ENCODE measurements at regions not wholly inside any gene's neighbourhood (a gene's known extent, or its start where the extent isn't known, plus 50 kb on each side); places are given as distances from the start of the nearest gene placed in this dataset.

- TF ChIP-seq EZH2 (IDR thresholded peaks at IDR 0.05), result no peak
- TF ChIP-seq POLR2AphosphoS5 (IDR thresholded peaks at IDR 0.05; ENCODE audit: borderline replicate concordance, low read depth, low read length), result no peak
- no peak for TF ChIP-seq FOXP2 (optimal IDR thresholded peaks at IDR 0.05; ENCODE audit: control extremely low read depth, extremely low read length, insufficient read depth)
- no peaks in the 10 kb centered on the region for H3K9me3 ChIP-seq (ENCODE audit: low read depth, low read length)
- H3K27ac ChIP-seq, result no peak overlapping the region
- no peaks in the 10 kb centered on the region for H3K36me3 ChIP-seq (ENCODE audit: insufficient read depth, low read length)
- H3K4me3 ChIP-seq, result no peak overlapping the region
- no peak overlapping the region for H3K9ac ChIP-seq (ENCODE audit: insufficient read length)
- no peak for DNase-seq (ENCODE audit: low read depth, low spot score)
Measured at GRCh38 chr7:135853499-135853898, 104.9 kb upstream of the FAM180A start.

DNA sequence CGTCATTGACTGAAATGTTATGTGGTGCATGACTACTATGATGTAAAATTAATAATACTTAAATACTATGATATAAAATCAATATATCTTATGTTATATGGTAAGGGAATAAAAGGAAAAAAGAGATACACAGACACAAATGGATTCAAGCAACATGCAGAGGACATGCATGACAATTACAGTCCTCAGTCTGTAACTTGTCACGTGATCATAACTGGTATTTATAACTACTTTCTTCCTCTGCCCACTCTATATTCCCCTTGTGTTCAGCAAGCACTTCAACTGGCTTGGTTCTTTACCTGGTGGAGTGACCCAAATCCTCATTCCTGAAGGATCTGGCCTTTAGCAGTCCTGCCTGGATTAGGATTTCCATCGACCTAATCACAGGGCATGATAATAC, 104.4 kb upstream of the FAM180A start:
- H3K4me3 ChIP-seq, result no peak overlapping the region
- H3K9ac ChIP-seq (ENCODE audit: insufficient read length), result no peak overlapping the region
- no peak overlapping the region for H3K27ac ChIP-seq
- H3K9me3 ChIP-seq (ENCODE audit: low read depth, low read length), result no peaks in the 10 kb centered on the region
- TF ChIP-seq FOXP2 (optimal IDR thresholded peaks at IDR 0.05; ENCODE audit: control extremely low read depth, extremely low read length, insufficient read depth), result no peak
- DNase-seq (ENCODE audit: low read depth, low spot score), result no peak
- H3K36me3 ChIP-seq (ENCODE audit: insufficient read depth, low read length), result no peaks in the 10 kb centered on the region

DNA sequence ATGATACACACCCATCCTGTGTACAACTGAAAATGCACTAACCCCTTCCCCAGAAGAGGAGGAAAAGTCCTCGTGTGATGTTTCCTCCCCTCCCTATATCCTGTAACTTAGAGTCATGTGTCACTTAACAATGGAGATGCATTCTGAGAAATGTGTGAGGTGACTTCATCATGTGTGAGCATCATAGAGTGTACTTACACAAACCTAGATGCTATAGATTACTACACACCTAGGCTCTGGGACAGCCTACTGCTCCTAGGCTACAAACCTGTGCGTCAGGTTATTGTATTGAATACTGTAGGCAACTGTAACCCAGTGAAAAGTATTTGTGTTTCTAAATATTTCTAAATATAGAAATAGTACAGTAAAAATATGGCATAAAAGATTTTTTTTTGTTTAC, 98.6 kb upstream of the FAM180A start:
- no peak for DNase-seq (ENCODE audit: low read depth, low spot score)
- no peak for TF ChIP-seq FOXP2 (optimal IDR thresholded peaks at IDR 0.05; ENCODE audit: control extremely low read depth, extremely low read length, insufficient read depth)
- TF ChIP-seq EZH2 (IDR thresholded peaks at IDR 0.05), result no peak
- TF ChIP-seq POLR2AphosphoS5 (IDR thresholded peaks at IDR 0.05; ENCODE audit: borderline replicate concordance, low read depth, low read length), result no peak
- no peak overlapping the region for H3K4me3 ChIP-seq
- H3K9ac ChIP-seq (ENCODE audit: insufficient read length), result no peak overlapping the region
- H3K27ac ChIP-seq, result no peak overlapping the region
- H3K9me3 ChIP-seq (ENCODE audit: low read depth, low read length), result no peaks in the 10 kb centered on the region
- no peaks in the 10 kb centered on the region for H3K36me3 ChIP-seq (ENCODE audit: insufficient read depth, low read length)

DNA sequence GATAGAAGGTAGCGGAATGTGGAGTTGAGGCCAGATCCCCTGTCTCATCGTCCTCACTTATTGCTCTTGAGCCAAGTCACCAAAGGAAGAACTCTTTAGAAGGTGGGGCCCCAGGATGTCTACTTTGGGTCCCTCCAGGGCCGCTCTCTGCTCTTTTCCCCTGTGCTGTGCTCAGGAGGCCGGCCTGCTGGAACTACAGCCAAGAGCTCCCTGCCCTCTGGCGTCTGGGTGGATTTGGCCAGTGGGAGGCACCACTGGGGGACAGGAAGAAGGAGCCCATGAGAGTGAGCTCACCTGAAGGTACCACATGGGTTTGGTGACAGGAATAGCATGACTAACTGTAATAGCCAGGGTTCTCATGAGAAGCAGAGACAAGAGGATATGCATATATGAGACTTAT, 97.7 kb upstream of the FAM180A start:
- DNase-seq (ENCODE audit: low read depth, low spot score), result no peak
- H3K9ac ChIP-seq (ENCODE audit: insufficient read length), result no peak overlapping the region
- TF ChIP-seq POLR2AphosphoS5 (IDR thresholded peaks at IDR 0.05; ENCODE audit: borderline replicate concordance, low read depth, low read length) (no peak), EZH2 (IDR thresholded peaks at IDR 0.05) (no peak), FOXP2 (optimal IDR thresholded peaks at IDR 0.05; ENCODE audit: control extremely low read depth, extremely low read length, insufficient read depth) (no peak)
- no peak overlapping the region for H3K27ac ChIP-seq
- H3K36me3 ChIP-seq (ENCODE audit: insufficient read depth, low read length), result no peaks in the 10 kb centered on the region
- H3K9me3 ChIP-seq (ENCODE audit: low read depth, low read length), result no peaks in the 10 kb centered on the region
- H3K4me3 ChIP-seq, result no peak overlapping the region

- H3K9me3 ChIP-seq (ENCODE audit: low read depth, low read length), result no peaks in the 10 kb centered on the region
- no peak for TF ChIP-seq EZH2 (IDR thresholded peaks at IDR 0.05)
- TF ChIP-seq POLR2AphosphoS5 (IDR thresholded peaks at IDR 0.05; ENCODE audit: borderline replicate concordance, low read depth, low read length), result no peak
- TF ChIP-seq FOXP2 (optimal IDR thresholded peaks at IDR 0.05; ENCODE audit: control extremely low read depth, extremely low read length, insufficient read depth), result no peak
- H3K36me3 ChIP-seq (ENCODE audit: insufficient read depth, low read length), result no peaks in the 10 kb centered on the region
- no peak overlapping the region for H3K4me3 ChIP-seq
- no peak overlapping the region for H3K27ac ChIP-seq
- no peak overlapping the region for H3K9ac ChIP-seq (ENCODE audit: insufficient read length)
- DNase-seq (ENCODE audit: low read depth, low spot score), result no peak
Measured at GRCh38 chr7:135845415-135846075, 96.9 kb upstream of the FAM180A start.

- H3K9ac ChIP-seq (ENCODE audit: insufficient read length), result no peak overlapping the region
- TF ChIP-seq POLR2AphosphoS5 (IDR thresholded peaks at IDR 0.05; ENCODE audit: borderline replicate concordance, low read depth, low read length), result no peak
- TF ChIP-seq FOXP2 (optimal IDR thresholded peaks at IDR 0.05; ENCODE audit: control extremely low read depth, extremely low read length, insufficient read depth), result no peak
- no peak for TF ChIP-seq EZH2 (IDR thresholded peaks at IDR 0.05)
- H3K27ac ChIP-seq, result no peak overlapping the region
- DNase-seq (ENCODE audit: low read depth, low spot score), result no peak
- no peaks in the 10 kb centered on the region for H3K36me3 ChIP-seq (ENCODE audit: insufficient read depth, low read length)
- H3K9me3 ChIP-seq (ENCODE audit: low read depth, low read length), result no peaks in the 10 kb centered on the region; the same call in 1 of the 2 replicates
- no peak overlapping the region for H3K4me3 ChIP-seq
Measured at GRCh38 chr7:135844903-135845302, 96.3 kb upstream of the FAM180A start.

GRCh38 chr7:135843214-135843613, 94.6 kb upstream of the FAM180A start:
- Histone ChIP-seq H3K27ac (no peak overlapping the region), H3K4me3 (no peak overlapping the region), H3K9ac (ENCODE audit: insufficient read length) (no peak overlapping the region), H3K9me3 (ENCODE audit: low read depth, low read length) (no peaks in the 10 kb centered on the region; the same call in 1 of the 2 replicates), H3K36me3 (ENCODE audit: insufficient read depth, low read length) (no peaks in the 10 kb centered on the region)
- no peak for DNase-seq (ENCODE audit: low read depth, low spot score)
- TF ChIP-seq EZH2 (IDR thresholded peaks at IDR 0.05) (no peak), FOXP2 (optimal IDR thresholded peaks at IDR 0.05; ENCODE audit: control extremely low read depth, extremely low read length, insufficient read depth) (no peak), POLR2AphosphoS5 (IDR thresholded peaks at IDR 0.05; ENCODE audit: borderline replicate concordance, low read depth, low read length) (no peak)

DNA sequence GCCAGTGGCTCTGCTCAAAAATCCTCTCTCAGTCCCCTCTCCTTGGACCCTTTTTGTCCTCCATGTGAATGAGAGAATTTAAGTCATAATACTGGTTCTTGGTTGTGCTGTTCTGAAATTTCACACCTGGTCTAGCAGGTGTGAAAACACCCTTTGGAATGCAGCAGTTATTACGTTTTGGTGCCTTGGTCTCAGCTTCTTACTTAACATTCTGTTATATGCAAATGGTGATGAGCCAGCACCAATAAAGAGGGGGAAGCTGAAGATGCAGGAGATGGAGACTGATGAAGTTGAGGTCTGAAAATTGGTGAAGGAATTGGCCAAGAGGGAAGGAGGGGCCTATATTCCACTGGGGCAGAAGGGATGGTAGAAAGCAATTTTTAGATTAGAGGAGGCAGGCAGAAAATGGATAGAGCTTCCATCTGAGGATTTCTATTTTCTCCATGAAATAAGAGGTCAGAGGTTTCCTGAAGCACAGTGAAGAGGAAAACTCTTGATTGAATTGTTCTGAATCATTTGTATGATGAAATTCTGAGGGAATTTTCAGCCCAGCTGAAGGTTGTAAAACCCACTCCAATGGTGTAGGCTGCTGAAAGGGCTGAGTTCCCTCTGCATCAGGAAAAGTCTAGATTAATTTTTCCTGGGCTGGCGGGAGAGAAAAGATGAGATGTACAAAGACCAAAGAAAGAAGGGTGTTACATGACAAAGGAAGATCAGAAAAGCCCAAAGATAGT, 94.0 kb upstream of the FAM180A start:
- no peak for DNase-seq (ENCODE audit: low read depth, low spot score)
- TF ChIP-seq POLR2AphosphoS5 (IDR thresholded peaks at IDR 0.05; ENCODE audit: borderline replicate concordance, low read depth, low read length), result no peak
- no peak for TF ChIP-seq EZH2 (IDR thresholded peaks at IDR 0.05)
- no peak for TF ChIP-seq FOXP2 (optimal IDR thresholded peaks at IDR 0.05; ENCODE audit: control extremely low read depth, extremely low read length, insufficient read depth)
- no peak overlapping the region for H3K27ac ChIP-seq
- no peak overlapping the region for H3K4me3 ChIP-seq
- no peaks in the 10 kb centered on the region for H3K36me3 ChIP-seq (ENCODE audit: insufficient read depth, low read length)
- H3K9me3 ChIP-seq (ENCODE audit: low read depth, low read length), result no peaks in the 10 kb centered on the region; the same call in 1 of the 2 replicates
- no peak overlapping the region for H3K9ac ChIP-seq (ENCODE audit: insufficient read length)

Data from SK-N-MC (cell line).